ENCODE measurements at regions not wholly inside any gene's neighbourhood (a gene's known extent, or its start where the extent isn't known, plus 50 kb on each side); places are given as distances from the start of the nearest gene placed in this dataset.

DNA sequence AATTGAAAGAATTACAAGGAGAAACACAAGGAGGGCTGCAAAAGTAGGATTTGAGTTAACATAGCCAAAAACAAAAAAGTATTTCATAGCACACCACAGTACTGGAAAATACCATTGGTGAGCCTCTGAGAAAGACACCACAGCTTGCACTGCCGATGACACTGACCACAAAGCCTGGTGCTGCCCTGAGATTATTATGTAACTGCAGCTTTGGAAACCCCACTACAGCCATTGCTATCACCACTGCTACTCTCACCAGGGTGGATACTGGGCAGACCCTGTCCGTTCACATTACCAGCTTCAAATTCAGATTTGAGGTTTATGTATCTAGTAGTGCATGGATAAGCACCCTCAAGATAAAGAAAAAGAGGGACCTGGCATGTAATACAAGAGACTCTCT lies 1246.7 kb upstream of the SORCS1 start:
- TF ChIP-seq, protein P1, sequence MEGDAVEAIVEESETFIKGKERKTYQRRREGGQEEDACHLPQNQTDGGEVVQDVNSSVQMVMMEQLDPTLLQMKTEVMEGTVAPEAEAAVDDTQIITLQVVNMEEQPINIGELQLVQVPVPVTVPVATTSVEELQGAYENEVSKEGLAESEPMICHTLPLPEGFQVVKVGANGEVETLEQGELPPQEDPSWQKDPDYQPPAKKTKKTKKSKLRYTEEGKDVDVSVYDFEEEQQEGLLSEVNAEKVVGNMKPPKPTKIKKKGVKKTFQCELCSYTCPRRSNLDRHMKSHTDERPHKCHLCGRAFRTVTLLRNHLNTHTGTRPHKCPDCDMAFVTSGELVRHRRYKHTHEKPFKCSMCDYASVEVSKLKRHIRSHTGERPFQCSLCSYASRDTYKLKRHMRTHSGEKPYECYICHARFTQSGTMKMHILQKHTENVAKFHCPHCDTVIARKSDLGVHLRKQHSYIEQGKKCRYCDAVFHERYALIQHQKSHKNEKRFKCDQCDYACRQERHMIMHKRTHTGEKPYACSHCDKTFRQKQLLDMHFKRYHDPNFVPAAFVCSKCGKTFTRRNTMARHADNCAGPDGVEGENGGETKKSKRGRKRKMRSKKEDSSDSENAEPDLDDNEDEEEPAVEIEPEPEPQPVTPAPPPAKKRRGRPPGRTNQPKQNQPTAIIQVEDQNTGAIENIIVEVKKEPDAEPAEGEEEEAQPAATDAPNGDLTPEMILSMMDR (tag by site-specific recombination; IDR thresholded peaks at IDR 0.05): no peak
- TF ChIP-seq ZNF184 (tag by site-specific recombination; IDR thresholded peaks at IDR 0.05) (no peak), ZNF768 (tag by site-specific recombination; IDR thresholded peaks at IDR 0.05) (no peak), KLF10 (tag by site-specific recombination; IDR thresholded peaks at IDR 0.05) (no peak)
- TF ChIP-seq, protein P2, sequence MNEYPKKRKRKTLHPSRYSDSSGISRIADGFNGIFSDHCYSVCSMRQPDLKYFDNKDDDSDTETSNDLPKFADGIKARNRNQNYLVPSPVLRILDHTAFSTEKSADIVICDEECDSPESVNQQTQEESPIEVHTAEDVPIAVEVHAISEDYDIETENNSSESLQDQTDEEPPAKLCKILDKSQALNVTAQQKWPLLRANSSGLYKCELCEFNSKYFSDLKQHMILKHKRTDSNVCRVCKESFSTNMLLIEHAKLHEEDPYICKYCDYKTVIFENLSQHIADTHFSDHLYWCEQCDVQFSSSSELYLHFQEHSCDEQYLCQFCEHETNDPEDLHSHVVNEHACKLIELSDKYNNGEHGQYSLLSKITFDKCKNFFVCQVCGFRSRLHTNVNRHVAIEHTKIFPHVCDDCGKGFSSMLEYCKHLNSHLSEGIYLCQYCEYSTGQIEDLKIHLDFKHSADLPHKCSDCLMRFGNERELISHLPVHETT (tag by site-specific recombination; IDR thresholded peaks at IDR 0.05): no peak
